GM12892 (cell line): ENCODE measurements at regions not wholly inside any gene's neighbourhood (a gene's known extent, or its start where the extent isn't known, plus 50 kb on each side); places are given as distances from the start of the nearest gene placed in this dataset.

Experiments used
- DNase-seq: peaks from one replicate; pipeline ENCODE4 v3.0.0; 2011; ENCODE audit not compliant: insufficient read length
- FAIRE-seq: peaks from 2 replicates; lab custom pipeline; 2011; peaks lifted over from hg19 to GRCh38; lab: Jason Lieb, UNC
- POLR2A ChIP-seq: IDR thresholded peaks from 2 replicates; pipeline ENCODE4 v1.6.1; 2011; ENCODE audit warnings: low read depth, low read length, control low read depth
- POLR2AphosphoS5 ChIP-seq: IDR thresholded peaks from 2 replicates; pipeline ENCODE4 v1.6.1; 2011; ENCODE audit warnings: low read depth, low read length, control low read depth
- TAF1 ChIP-seq: IDR thresholded peaks from 2 replicates; pipeline ENCODE4 v1.6.1; 2011; ENCODE audit warnings: low read depth, mild to moderate bottlenecking, control low read depth, low read length, borderline replicate concordance

- DNase-seq (no peak), FAIRE-seq (no peak)
- TF ChIP-seq POLR2A (no peak), POLR2AphosphoS5 (no peak), TAF1 (no peak)
These were observed 51.1 kb upstream of the NHSL1 start for GRCh38 chr6:138550346-138550767.

- TF ChIP-seq POLR2AphosphoS5 (no peak), TAF1 (no peak), POLR2A (no peak)
- DNase-seq (no peak), FAIRE-seq (peak; percentile 48)
These were observed 54.9 kb upstream of the NHSL1 start for GRCh38 chr6:138554146-138554545.

GRCh38 chr6:138555421-138555988 is 56.2 kb upstream of the NHSL1 start:
- DNase-seq, result no peak
- TF ChIP-seq POLR2A (no peak), TAF1 (no peak), POLR2AphosphoS5 (no peak)
- no peak for FAIRE-seq

- FAIRE-seq, result no peak
- DNase-seq, result no peak
- TF ChIP-seq POLR2AphosphoS5 (no peak), POLR2A (no peak), TAF1 (no peak)
These were observed 57.9 kb upstream of the NHSL1 start for GRCh38 chr6:138557147-138557546.

- TF ChIP-seq POLR2AphosphoS5 (no peak), POLR2A (no peak), TAF1 (no peak)
- no peak for DNase-seq
- no peak for FAIRE-seq
These were observed 59.8 kb upstream of the NHSL1 start for GRCh38 chr6:138559143-138559542.

GRCh38 chr6:138560130-138560860 is 61.0 kb upstream of the NHSL1 start:
- TF ChIP-seq POLR2A, result no peak
- TF ChIP-seq POLR2AphosphoS5, result no peak
- no peak for TF ChIP-seq TAF1
- FAIRE-seq (no peak), DNase-seq (no peak)

GRCh38 chr6:138562691-138563090 is 63.4 kb upstream of the NHSL1 start:
- no peak for DNase-seq
- TF ChIP-seq POLR2AphosphoS5 (no peak), TAF1 (no peak), POLR2A (no peak)
- no peak for FAIRE-seq

GRCh38 chr6:138563231-138563630 is 63.9 kb upstream of the NHSL1 start:
- FAIRE-seq (no peak), DNase-seq (no peak)
- TF ChIP-seq POLR2AphosphoS5 (no peak), TAF1 (no peak), POLR2A (no peak)

- DNase-seq, result no peak
- no peak for TF ChIP-seq TAF1
- no peak for TF ChIP-seq POLR2AphosphoS5
- TF ChIP-seq POLR2A, result no peak
- no peak for FAIRE-seq
These were observed 64.4 kb upstream of the NHSL1 start for GRCh38 chr6:138563650-138564049.

GRCh38 chr6:138564170-138564721 is 65.0 kb upstream of the NHSL1 start:
- FAIRE-seq, result no peak
- TF ChIP-seq POLR2AphosphoS5 (no peak), TAF1 (no peak), POLR2A (no peak)

GRCh38 chr6:138567052-138567451 is 67.8 kb upstream of the NHSL1 start:
- TF ChIP-seq POLR2AphosphoS5 (no peak), TAF1 (no peak), POLR2A (no peak)
- FAIRE-seq (no peak), DNase-seq (no peak)

More at GRCh38 chr6:138564170-138564721, 65.0 kb upstream of the NHSL1 start:
- DNase-seq, result no peak

GRCh38 chr6:138568997-138569396 is 69.7 kb upstream of the NHSL1 start:
- DNase-seq, result no peak
- no peak for FAIRE-seq
- TF ChIP-seq POLR2A (no peak), POLR2AphosphoS5 (no peak), TAF1 (no peak)
